Upper lobe of right lung (tissue), 1 donor: ENCODE measurements at regions not wholly inside any gene's neighbourhood (a gene's known extent, or its start where the extent isn't known, plus 50 kb on each side); places are given as distances from the start of the nearest gene placed in this dataset.

Experiments
- ATAC-seq: fragments of 200-7000 bp; cut with Tn5 transposase; one replicate; pipeline ENCODE4 v1.9.1; 2020; ENCODE audit warnings: mild to moderate bottlenecking, moderate library complexity
- DNase-seq: peaks from one replicate; pipeline ENCODE4 v3.0.0-alpha.2; 2020
- H3K27ac ChIP-seq: fragments of 200-600 bp; one replicate; pipeline ENCODE4 v1.8.0; 2022
- H3K27me3 ChIP-seq: fragments of 200-600 bp; one replicate; pipeline ENCODE4 v1.8.0; 2022; ENCODE audit warnings: mild to moderate bottlenecking
- H3K36me3 ChIP-seq: fragments of 200-600 bp; one replicate; pipeline ENCODE4 v1.8.0; 2022
- H3K4me1 ChIP-seq: fragments of 200-600 bp; one replicate; pipeline ENCODE4 v1.8.0; 2022
- H3K4me3 ChIP-seq: fragments of 200-600 bp; one replicate; pipeline ENCODE4 v1.8.0; 2022; ENCODE audit warnings: mild to moderate bottlenecking
- H3K9me3 ChIP-seq: fragments of 200-600 bp; one replicate; pipeline ENCODE4 v1.8.0; 2022
- CTCF ChIP-seq: fragments of 200-600 bp; IDR thresholded peaks from one replicate; pipeline ENCODE4 v1.8.0; 2022; ENCODE audit warnings: antibody characterized with exemption
- intact Hi-C: fragments of 100-400 bp; cut with DNase I; formaldehyde crosslinking; loops from one replicate; pipeline ENCODE4 v1.11.0; 2022
- donor health status: DM: no; HTN: yes; CAD: no; lungs with severe emphysema.

GRCh38 chr2:15092181-15092580 lies 459.7 kb downstream of the LRATD1 start:
- TF ChIP-seq CTCF, result no peak
- no peaks in the 10 kb centered on the region for H3K4me1 ChIP-seq
- no peaks in the 10 kb centered on the region for H3K36me3 ChIP-seq
- intact Hi-C loops, result no loop called here
- H3K9me3 ChIP-seq, result no peaks in the 10 kb centered on the region
- no peak overlapping the region for H3K4me3 ChIP-seq
- ATAC-seq (no peak), DNase-seq (no peak)
- H3K27ac ChIP-seq, result no peak overlapping the region
- H3K27me3 ChIP-seq, result no peaks in the 10 kb centered on the region

GRCh38 chr2:15092691-15093090 lies 460.2 kb downstream of the LRATD1 start:
- no peak for ATAC-seq
- Histone ChIP-seq H3K36me3 (no peaks in the 10 kb centered on the region), H3K4me3 (no peak overlapping the region), H3K9me3 (no peaks in the 10 kb centered on the region), H3K27ac (no peak overlapping the region), H3K4me1 (no peaks in the 10 kb centered on the region), H3K27me3 (no peaks in the 10 kb centered on the region)
- DNase-seq, result no peak
- TF ChIP-seq CTCF, result no peak
- intact Hi-C loops, result no loop called here

- DNase-seq (no peak), ATAC-seq (no peak)
- H3K27ac ChIP-seq, result no peak overlapping the region
- no peak for TF ChIP-seq CTCF
- intact Hi-C loops, result no loop called here
- H3K27me3 ChIP-seq, result no peaks in the 10 kb centered on the region
- H3K4me1 ChIP-seq, result no peaks in the 10 kb centered on the region
- no peaks in the 10 kb centered on the region for H3K9me3 ChIP-seq
- H3K36me3 ChIP-seq, result no peaks in the 10 kb centered on the region
- no peak overlapping the region for H3K4me3 ChIP-seq
These were observed 461.6 kb downstream of the LRATD1 start for GRCh38 chr2:15094161-15094560.

GRCh38 chr2:15096873-15097272 lies 464.3 kb downstream of the NBAS start:
- H3K27ac ChIP-seq, result no peak overlapping the region
- H3K4me1 ChIP-seq, result no peaks in the 10 kb centered on the region
- no peaks in the 10 kb centered on the region for H3K36me3 ChIP-seq
- H3K9me3 ChIP-seq, result no peaks in the 10 kb centered on the region
- H3K27me3 ChIP-seq, result no peaks in the 10 kb centered on the region
- no peak overlapping the region for H3K4me3 ChIP-seq
- no peak for DNase-seq
- intact Hi-C loops, result no loop called here
- TF ChIP-seq CTCF, result no peak
- no peak for ATAC-seq

GRCh38 chr2:15107137-15107536 lies 454.0 kb downstream of the NBAS start:
- no peak for TF ChIP-seq CTCF
- H3K9me3 ChIP-seq, result peaks cover 7% of the 10 kb centered on the region
- no peaks in the 10 kb centered on the region for H3K27me3 ChIP-seq
- intact Hi-C loops, result no loop called here
- no peaks in the 10 kb centered on the region for H3K36me3 ChIP-seq
- H3K4me1 ChIP-seq, result no peaks in the 10 kb centered on the region
- H3K27ac ChIP-seq, result no peak overlapping the region
- DNase-seq (no peak), ATAC-seq (no peak)
- no peak overlapping the region for H3K4me3 ChIP-seq

GRCh38 chr2:15111718-15112117 lies 449.4 kb downstream of the NBAS start:
- Histone ChIP-seq H3K4me3 (no peak overlapping the region), H3K27me3 (no peaks in the 10 kb centered on the region), H3K27ac (no peak overlapping the region), H3K9me3 (peaks cover 12% of the 10 kb centered on the region), H3K4me1 (no peaks in the 10 kb centered on the region), H3K36me3 (no peaks in the 10 kb centered on the region)
- intact Hi-C loops, result no loop called here
- no peak for ATAC-seq
- no peak for TF ChIP-seq CTCF
- no peak for DNase-seq
